ENCODE measurements at regions not wholly inside any gene's neighbourhood (a gene's known extent, or its start where the extent isn't known, plus 50 kb on each side); places are given as distances from the start of the nearest gene placed in this dataset.

DNA sequence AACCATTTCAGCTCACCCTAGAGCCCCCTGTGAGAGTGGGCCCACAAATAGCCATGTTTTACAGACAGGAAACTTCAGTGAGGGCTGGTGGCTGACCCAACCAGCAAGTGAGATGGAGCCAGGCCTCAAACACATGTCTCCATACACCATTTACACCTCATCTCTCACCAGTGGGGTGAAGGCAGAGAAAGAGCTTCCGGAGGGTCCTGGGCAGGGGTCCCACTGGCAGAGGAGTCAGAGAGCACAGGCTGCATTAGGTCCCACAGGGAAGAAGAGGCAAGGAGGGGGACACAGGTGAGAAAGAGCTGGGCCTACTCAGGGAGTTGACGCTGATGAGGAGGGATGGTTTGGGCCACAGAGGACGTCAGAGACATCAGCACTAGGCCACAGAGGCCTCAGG is 172.6 kb downstream of the VEGFA start:
- no peak for TF ChIP-seq EZH2 (IDR thresholded peaks at IDR 0.05; ENCODE audit: borderline replicate concordance)
- TF ChIP-seq EZH2phosphoT487 (IDR thresholded peaks at IDR 0.05; ENCODE audit: low read depth, severe bottlenecking, unreplicated experiment), result no peak
- TF ChIP-seq, protein P1, sequence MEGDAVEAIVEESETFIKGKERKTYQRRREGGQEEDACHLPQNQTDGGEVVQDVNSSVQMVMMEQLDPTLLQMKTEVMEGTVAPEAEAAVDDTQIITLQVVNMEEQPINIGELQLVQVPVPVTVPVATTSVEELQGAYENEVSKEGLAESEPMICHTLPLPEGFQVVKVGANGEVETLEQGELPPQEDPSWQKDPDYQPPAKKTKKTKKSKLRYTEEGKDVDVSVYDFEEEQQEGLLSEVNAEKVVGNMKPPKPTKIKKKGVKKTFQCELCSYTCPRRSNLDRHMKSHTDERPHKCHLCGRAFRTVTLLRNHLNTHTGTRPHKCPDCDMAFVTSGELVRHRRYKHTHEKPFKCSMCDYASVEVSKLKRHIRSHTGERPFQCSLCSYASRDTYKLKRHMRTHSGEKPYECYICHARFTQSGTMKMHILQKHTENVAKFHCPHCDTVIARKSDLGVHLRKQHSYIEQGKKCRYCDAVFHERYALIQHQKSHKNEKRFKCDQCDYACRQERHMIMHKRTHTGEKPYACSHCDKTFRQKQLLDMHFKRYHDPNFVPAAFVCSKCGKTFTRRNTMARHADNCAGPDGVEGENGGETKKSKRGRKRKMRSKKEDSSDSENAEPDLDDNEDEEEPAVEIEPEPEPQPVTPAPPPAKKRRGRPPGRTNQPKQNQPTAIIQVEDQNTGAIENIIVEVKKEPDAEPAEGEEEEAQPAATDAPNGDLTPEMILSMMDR (IDR thresholded peaks at IDR 0.05; ENCODE audit: poor library complexity), result no peak
- no peaks in the 10 kb centered on the region for H3K27me3 ChIP-seq
- DNase-seq (ENCODE audit: low spot score), result no peak
- no peaks in the 10 kb centered on the region for H3K9me2 ChIP-seq (replicated peaks; ENCODE audit: insufficient read depth)
- H3K27ac ChIP-seq, result no peak overlapping the region
- H4K20me1 ChIP-seq (ENCODE audit: insufficient read depth, poor library complexity, severe bottlenecking), result no peaks in the 10 kb centered on the region
- no peak overlapping the region for H3K4me3 ChIP-seq
- H3K4me1 ChIP-seq (ENCODE audit: insufficient read depth), result peaks cover 27% of the 10 kb centered on the region
- H3K79me2 ChIP-seq, result no peaks in the 10 kb centered on the region
- no peaks in the 10 kb centered on the region for H3K9me3 ChIP-seq (ENCODE audit: low read depth)
- H2AFZ ChIP-seq, result no peak overlapping the region
- no peak overlapping the region for H3K4me2 ChIP-seq
- no peaks in the 10 kb centered on the region for H3K36me3 ChIP-seq (replicated peaks; ENCODE audit: insufficient read depth, low read depth)
- WGBS (ENCODE audit: low lambda C conversion rate, missing lambda C conversion rate), result 92% methylated on average over 3 of the region's 3 CpGs

DNA sequence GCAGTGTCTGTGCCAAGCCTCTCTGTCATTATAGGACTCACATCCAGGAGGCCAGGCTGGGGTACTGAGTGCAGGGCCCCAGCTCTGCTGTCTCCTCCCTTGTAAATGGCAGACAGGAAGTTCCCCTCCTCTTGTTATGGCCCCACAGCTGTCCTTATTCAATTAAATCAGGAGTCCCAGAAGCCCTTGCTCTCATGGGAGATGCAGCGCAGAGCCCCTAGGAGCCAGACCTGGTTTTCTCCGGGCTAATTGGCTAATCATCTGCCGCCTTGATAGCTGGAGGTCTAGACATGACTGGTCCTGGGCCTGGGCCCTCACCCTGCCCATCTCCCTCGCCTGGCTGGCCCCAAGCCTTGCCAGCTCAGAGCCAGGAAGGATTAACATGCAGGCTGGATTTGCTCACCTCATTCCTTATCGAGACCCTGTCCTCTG is 172.0 kb downstream of the VEGFA start:
- DNase-seq (ENCODE audit: low spot score), result no peak
- WGBS (ENCODE audit: low lambda C conversion rate, missing lambda C conversion rate), result 42% methylated on average over 5 of the region's 5 CpGs
- peaks cover 33% of the 10 kb centered on the region for H3K4me1 ChIP-seq (ENCODE audit: insufficient read depth)
- H3K4me2 ChIP-seq, result no peak overlapping the region
- TF ChIP-seq, protein P1 (IDR thresholded peaks at IDR 0.05; ENCODE audit: poor library complexity), result no peak
- TF ChIP-seq EZH2 (IDR thresholded peaks at IDR 0.05; ENCODE audit: borderline replicate concordance) (no peak), EZH2phosphoT487 (IDR thresholded peaks at IDR 0.05; ENCODE audit: low read depth, severe bottlenecking, unreplicated experiment) (no peak)
- no peaks in the 10 kb centered on the region for H3K36me3 ChIP-seq (replicated peaks; ENCODE audit: insufficient read depth, low read depth)
- no peak overlapping the region for H3K4me3 ChIP-seq
- no peaks in the 10 kb centered on the region for H3K9me2 ChIP-seq (replicated peaks; ENCODE audit: insufficient read depth)
- no peaks in the 10 kb centered on the region for H3K9me3 ChIP-seq (ENCODE audit: low read depth)
- no peaks in the 10 kb centered on the region for H3K27me3 ChIP-seq
- no peak overlapping the region for H2AFZ ChIP-seq
- no peaks in the 10 kb centered on the region for H3K79me2 ChIP-seq
- no peaks in the 10 kb centered on the region for H4K20me1 ChIP-seq (ENCODE audit: insufficient read depth, poor library complexity, severe bottlenecking)
- no peak overlapping the region for H3K27ac ChIP-seq

DNA sequence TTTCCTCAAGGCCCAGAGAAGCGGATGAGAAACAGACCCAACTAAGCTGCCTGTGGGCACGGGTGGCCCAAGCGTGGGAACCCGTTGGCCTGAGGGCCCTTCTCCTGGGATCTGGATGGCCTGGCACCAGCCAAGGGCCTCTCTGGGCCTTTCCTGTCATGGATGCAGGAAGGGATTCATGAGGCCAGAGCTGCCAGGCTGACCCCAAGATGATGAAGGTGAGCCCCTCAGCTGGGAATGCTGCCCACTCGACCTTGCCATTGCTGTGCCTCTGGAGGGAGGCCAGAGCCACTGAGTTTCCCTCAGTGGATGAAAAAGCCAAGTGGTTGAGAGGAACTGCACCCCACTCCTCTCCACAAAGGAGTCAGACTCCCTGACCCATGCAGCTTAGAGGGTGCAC is 171.2 kb downstream of the VEGFA start:
- Histone ChIP-seq H3K4me1 (ENCODE audit: insufficient read depth) (peaks cover 37% of the 10 kb centered on the region), H3K9me2 (replicated peaks; ENCODE audit: insufficient read depth) (no peaks in the 10 kb centered on the region), H3K4me2 (no peak overlapping the region), H3K36me3 (replicated peaks; ENCODE audit: insufficient read depth, low read depth) (no peaks in the 10 kb centered on the region), H3K4me3 (no peak overlapping the region), H3K27ac (no peak overlapping the region), H3K9me3 (ENCODE audit: low read depth) (no peaks in the 10 kb centered on the region), H3K27me3 (no peaks in the 10 kb centered on the region), H3K79me2 (no peaks in the 10 kb centered on the region), H4K20me1 (ENCODE audit: insufficient read depth, poor library complexity, severe bottlenecking) (no peaks in the 10 kb centered on the region), H2AFZ (no peak overlapping the region)
- no peak for DNase-seq (ENCODE audit: low spot score)
- WGBS (ENCODE audit: low lambda C conversion rate, missing lambda C conversion rate), result 92% methylated on average over 5 of the region's 5 CpGs
- TF ChIP-seq, protein P1 (IDR thresholded peaks at IDR 0.05; ENCODE audit: poor library complexity), result no peak
- TF ChIP-seq EZH2phosphoT487 (IDR thresholded peaks at IDR 0.05; ENCODE audit: low read depth, severe bottlenecking, unreplicated experiment) (no peak), EZH2 (IDR thresholded peaks at IDR 0.05; ENCODE audit: borderline replicate concordance) (no peak)

Data from hepatocyte (in vitro differentiated cells).